ENCODE measurements at regions not wholly inside any gene's neighbourhood (a gene's known extent, or its start where the extent isn't known, plus 50 kb on each side); places are given as distances from the start of the nearest gene placed in this dataset.

DNA sequence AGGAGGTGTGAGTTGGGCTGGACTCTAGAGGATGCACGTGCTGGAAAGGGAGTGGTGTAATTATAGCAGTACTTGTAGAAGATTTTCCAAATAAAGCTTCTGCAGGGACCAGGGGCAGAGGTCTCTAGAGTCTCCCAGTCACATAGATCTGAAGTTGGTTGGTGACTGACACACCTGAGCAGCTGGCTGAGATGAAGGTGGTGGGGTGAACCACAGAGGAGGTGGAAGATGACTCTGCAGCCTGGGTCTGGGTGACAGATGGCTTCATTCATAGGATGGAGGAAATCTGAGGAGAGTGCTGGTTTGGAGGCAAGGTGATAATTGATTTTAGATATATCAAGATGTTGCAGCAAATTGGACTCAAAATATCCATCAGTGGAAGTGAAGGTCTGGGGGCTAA is 178.9 kb upstream of the IVNS1ABP start:
- DNase-seq: no peak

- DNase-seq: no peak
Measured at GRCh38 chr1:185495007-185495406, 178.0 kb upstream of the IVNS1ABP start.

- no peak for DNase-seq
Measured at GRCh38 chr1:185492089-185492825, 175.2 kb upstream of the IVNS1ABP start.

DNA sequence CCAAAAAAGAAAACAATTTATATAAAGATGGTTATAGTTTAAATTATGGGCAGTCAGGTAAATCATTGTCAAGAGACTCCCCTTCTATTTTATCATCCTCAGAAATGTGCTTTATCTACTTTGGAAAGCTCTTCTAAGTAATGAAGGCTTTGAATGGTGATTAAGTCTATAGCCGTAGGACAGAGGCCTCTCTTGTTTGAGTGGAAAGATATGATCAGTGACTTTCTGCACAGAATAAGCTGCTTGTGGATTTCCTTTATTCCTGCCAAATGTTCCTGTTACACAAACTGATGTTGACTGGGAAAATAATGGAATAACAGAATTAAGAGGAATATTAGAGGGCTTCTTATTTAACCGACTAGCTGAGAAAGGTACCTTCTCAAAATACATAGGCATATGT is 174.6 kb upstream of the IVNS1ABP start:
- no peak for DNase-seq

DNA sequence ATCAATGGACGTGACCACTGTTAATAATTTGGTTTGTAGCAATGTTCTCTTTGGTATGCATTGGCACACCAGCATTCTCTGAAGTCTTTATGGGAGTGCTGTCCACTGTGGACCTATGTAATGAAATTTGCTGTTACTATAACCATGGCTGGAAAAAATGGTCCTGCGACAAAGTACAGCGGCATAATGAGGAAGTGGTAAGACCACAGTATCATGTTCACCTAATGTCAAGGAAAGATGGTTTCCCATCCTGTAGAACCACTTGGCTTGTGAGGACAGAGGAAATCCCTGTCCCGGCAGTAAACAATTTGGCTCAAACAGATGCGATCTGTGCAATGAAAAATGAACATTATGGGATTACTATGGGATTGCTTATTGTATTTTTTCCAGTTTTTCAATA is 173.9 kb upstream of the IVNS1ABP start:
- no peak for DNase-seq

DNA sequence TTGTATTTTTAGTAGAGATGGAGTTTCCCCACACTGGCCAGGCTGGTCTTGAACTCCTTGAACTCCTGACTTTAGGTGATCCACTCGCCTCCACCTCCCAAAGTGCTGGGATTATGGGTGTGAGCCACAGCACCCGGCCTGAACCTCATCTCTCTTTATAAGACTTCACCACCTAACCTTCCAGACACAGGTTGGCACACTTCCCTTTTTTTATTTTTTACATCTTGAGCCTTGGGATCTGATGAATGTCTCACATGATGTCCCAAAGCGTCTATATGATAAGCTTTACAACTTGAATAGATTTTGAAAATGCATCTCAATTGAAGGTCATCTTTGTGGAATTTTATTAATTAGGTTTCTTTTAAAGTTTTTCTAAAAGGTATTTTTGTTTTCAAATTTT is 172.4 kb upstream of the IVNS1ABP start:
- DNase-seq: no peak

GRCh38 chr1:185488808-185489207 is 171.8 kb upstream of the IVNS1ABP start:
- no peak for DNase-seq

DNA sequence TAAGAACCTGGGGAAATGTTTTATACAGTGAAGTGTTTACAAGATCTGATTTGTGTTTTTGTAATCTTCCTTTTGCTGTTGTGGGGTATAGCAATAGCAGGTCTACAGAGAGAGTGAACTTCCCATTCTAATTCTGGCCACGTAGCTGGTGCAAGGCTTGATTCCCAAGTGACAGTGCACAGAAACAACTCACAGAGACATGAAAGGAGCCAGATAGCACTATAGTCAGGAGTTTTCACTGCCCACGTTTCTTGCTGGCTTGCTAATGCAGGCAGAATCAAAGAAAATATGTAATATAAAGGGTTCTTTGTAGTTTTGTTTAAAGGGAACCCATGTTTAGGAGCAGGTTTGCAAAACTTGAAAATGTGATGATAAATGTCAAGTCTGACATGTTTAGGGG is 170.9 kb upstream of the IVNS1ABP start:
- no peak for DNase-seq

- no peak for DNase-seq
Measured at GRCh38 chr1:185487026-185487425, 170.0 kb upstream of the IVNS1ABP start.

DNA sequence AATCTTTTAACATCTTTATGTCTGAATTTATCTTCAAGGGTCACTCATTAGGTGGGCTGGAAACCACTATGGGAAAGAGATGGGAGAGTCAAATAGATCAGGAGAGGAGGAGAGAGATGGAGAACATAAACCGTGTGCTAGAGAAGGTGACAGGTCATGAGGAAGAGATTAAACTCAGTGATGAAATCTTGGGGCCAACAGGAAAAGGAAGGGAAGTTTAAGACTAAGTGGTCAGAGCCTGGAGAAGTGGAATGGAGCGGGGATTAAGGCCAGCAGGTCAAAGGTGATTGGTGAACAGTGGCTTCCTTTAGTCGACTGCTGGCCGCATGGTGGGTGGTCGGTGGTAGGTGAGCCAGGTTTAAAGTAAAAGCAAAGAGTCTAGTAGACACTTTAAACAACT is 169.3 kb upstream of the IVNS1ABP start:
- DNase-seq: no peak

DNA sequence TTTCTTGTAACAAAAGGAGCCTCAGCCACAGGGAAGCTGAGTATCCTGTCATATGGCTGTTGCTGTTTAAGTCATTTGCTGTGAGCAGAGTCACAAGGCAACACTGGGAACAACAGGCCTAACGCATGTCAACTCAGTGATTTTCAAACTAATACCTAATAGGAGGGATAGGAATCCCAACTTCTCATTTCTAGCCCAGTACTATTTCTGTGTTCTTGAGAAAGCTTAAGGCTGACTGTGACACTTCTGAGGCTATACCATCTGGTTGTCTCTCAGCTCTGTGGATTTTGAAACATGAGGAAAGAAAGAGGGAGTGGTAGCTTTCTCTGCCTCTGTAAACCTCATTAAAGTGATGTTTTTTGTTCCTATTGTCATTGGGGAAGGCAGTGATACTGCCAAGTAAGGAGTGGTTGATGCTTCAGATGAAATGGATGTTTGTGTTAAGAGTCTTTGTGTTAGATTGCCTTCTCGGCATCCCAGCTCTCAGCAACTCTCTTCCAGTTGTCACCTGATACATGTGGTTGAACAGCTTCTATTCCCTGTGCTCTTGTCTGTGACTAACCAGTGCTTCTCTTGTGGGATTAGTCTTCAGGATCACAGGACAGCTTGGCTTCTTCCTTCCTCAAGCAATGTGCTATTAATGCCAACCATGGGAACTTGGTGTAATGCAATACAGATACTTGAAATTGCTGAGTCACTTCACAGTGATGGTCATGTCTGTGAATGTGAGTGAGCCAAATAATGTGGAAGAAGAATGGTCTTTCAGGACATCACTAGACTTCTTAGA is 166.8 kb upstream of the IVNS1ABP start:
- DNase-seq: no peak

- DNase-seq: no peak
Measured at GRCh38 chr1:185483217-185483616, 166.2 kb upstream of the IVNS1ABP start.

GRCh38 chr1:185480545-185480944 is 163.5 kb upstream of the IVNS1ABP start:
- DNase-seq: no peak

GRCh38 chr1:185479796-185480195 is 162.8 kb upstream of the IVNS1ABP start:
- DNase-seq: no peak

GRCh38 chr1:185478877-185479276 is 161.8 kb upstream of the IVNS1ABP start:
- no peak for DNase-seq

- DNase-seq: no peak
Measured at GRCh38 chr1:185477638-185478580, 160.9 kb upstream of the IVNS1ABP start.

- DNase-seq: no peak
Measured at GRCh38 chr1:185474440-185475149, 157.6 kb upstream of the IVNS1ABP start.

DNA sequence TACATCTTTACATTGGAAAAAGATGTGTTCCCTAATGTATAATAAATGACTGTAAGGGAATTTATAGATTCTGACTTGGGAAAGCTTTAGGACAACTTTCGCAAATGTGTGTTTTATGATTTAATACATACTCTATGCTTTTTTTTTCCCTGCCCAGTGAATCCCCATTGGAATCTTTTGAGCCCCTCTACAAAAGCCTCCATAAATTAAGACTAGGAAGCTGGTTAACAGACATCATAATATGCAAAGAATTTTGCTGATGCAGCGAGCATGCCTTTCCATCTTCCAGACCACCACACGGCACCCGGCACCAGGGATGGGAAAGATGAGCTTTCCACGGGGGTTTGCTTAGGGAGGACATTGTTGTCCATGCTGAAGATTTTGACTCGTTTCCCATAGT is 156.1 kb upstream of the IVNS1ABP start:
- DNase-seq: no peak

GRCh38 chr1:185468626-185469025 is 151.6 kb upstream of the IVNS1ABP start:
- no peak for DNase-seq

- no peak for DNase-seq
Measured at GRCh38 chr1:185467122-185467521, 150.1 kb upstream of the IVNS1ABP start.

GRCh38 chr1:185464777-185465176 is 147.7 kb upstream of the IVNS1ABP start:
- DNase-seq: no peak

DNA sequence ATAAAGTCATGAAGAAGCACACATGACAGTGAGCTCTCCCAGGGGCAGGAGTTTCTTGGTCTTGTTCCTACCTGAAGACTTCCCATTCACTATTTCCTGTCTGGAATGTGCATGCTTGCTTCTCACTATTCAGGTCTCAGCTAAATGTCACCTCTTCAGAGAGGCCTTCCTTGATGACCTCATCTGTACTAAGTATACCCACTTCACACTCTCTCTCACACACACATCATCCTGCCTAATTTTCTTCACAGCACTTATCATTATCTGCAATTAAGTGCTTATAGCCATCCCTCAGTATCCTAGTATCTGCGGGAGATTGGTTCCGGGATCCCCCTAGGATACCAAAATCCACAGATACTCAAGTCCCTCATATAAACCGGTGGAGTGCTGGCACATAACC is 146.4 kb upstream of the IVNS1ABP start:
- DNase-seq: no peak

GRCh38 chr1:185463011-185463410 is 146.0 kb upstream of the IVNS1ABP start:
- DNase-seq: no peak
